ENCODE measurements at regions not wholly inside any gene's neighbourhood (a gene's known extent, or its start where the extent isn't known, plus 50 kb on each side); places are given as distances from the start of the nearest gene placed in this dataset.
"Not testable (repeated sequence)": the region's sequence is repeated elsewhere in the genome, so short reads cannot be mapped to it uniquely, and the experiment has no call there.

- no peak for TF ChIP-seq EZH2 (IDR thresholded peaks at IDR 0.05; ENCODE audit: borderline replicate concordance, low read depth, low read length, poor library complexity, severe bottlenecking)
- no peak for TF ChIP-seq CTCF (conservative IDR thresholded peaks at IDR 0.05; ENCODE audit: low read depth, low read length)
- POLR2A ChIA-PET (ENCODE audit: low non-redundant PET), result no interaction called here
- no peaks in the 10 kb centered on the region for H3K4me1 ChIP-seq (ENCODE audit: insufficient read depth, low read length, poor library complexity, severe bottlenecking)
- H3K36me3 ChIP-seq (ENCODE audit: insufficient read depth, low read length, poor library complexity, severe bottlenecking), result no peaks in the 10 kb centered on the region
- no peak for DNase-seq (ENCODE audit: low spot score)
- peaks cover 51% of the 10 kb centered on the region for H3K9me3 ChIP-seq (ENCODE audit: low read depth, low read length, poor library complexity, severe bottlenecking)
- H3K4me3 ChIP-seq (ENCODE audit: low read depth, low read length, poor library complexity, severe bottlenecking), result no peak overlapping the region
- CTCF ChIA-PET, result no interaction called here
- H3K27ac ChIP-seq (ENCODE audit: low read depth, low read length, poor library complexity, severe bottlenecking), result no peak overlapping the region
- no peaks in the 10 kb centered on the region for H3K27me3 ChIP-seq (replicated peaks; ENCODE audit: insufficient read depth, low read depth, low read length, poor library complexity)
- intact Hi-C loops (cut with micrococcal nuclease; ENCODE audit: unreplicated experiment), result no loop called here
- no TSS peak for BruUV-seq (replicated peaks)
These were observed 355.6 kb upstream of the NUPR2 start for GRCh38 chr7:56471811-56472210.

- DNase-seq (ENCODE audit: low spot score); POLR2A ChIA-PET (ENCODE audit: low non-redundant PET); H3K27ac ChIP-seq (ENCODE audit: low read depth, low read length, poor library complexity, severe bottlenecking); intact Hi-C loops (cut with micrococcal nuclease; ENCODE audit: unreplicated experiment); CTCF ChIA-PET; H3K4me1 ChIP-seq (ENCODE audit: insufficient read depth, low read length, poor library complexity, severe bottlenecking); H3K4me3 ChIP-seq (ENCODE audit: low read depth, low read length, poor library complexity, severe bottlenecking); BruUV-seq (replicated peaks); H3K27me3 ChIP-seq (replicated peaks; ENCODE audit: insufficient read depth, low read depth, low read length, poor library complexity); H3K36me3 ChIP-seq (ENCODE audit: insufficient read depth, low read length, poor library complexity, severe bottlenecking): not testable (repeated sequence)
- H3K9me3 ChIP-seq (ENCODE audit: low read depth, low read length, poor library complexity, severe bottlenecking), result peaks cover 71% of the 10 kb centered on the region
These were observed 350.6 kb upstream of the NUPR2 start for GRCh38 chr7:56466607-56467525.

- DNase-seq (ENCODE audit: low spot score), result no peak
- no TSS peak for BruUV-seq (replicated peaks)
- POLR2A ChIA-PET (ENCODE audit: low non-redundant PET), result no interaction called here
- H3K27ac ChIP-seq (ENCODE audit: low read depth, low read length, poor library complexity, severe bottlenecking), result no peak overlapping the region
- TF ChIP-seq EZH2 (IDR thresholded peaks at IDR 0.05; ENCODE audit: borderline replicate concordance, low read depth, low read length, poor library complexity, severe bottlenecking), result no peak
- no peak for TF ChIP-seq CTCF (conservative IDR thresholded peaks at IDR 0.05; ENCODE audit: low read depth, low read length)
- no peak overlapping the region for H3K4me3 ChIP-seq (ENCODE audit: low read depth, low read length, poor library complexity, severe bottlenecking)
- H3K36me3 ChIP-seq (ENCODE audit: insufficient read depth, low read length, poor library complexity, severe bottlenecking), result no peaks in the 10 kb centered on the region
- CTCF ChIA-PET, result no interaction called here
- H3K9me3 ChIP-seq (ENCODE audit: low read depth, low read length, poor library complexity, severe bottlenecking), result peaks cover 35% of the 10 kb centered on the region
- intact Hi-C loops (cut with micrococcal nuclease; ENCODE audit: unreplicated experiment), result no loop called here
- no peaks in the 10 kb centered on the region for H3K27me3 ChIP-seq (replicated peaks; ENCODE audit: insufficient read depth, low read depth, low read length, poor library complexity)
- no peaks in the 10 kb centered on the region for H3K4me1 ChIP-seq (ENCODE audit: insufficient read depth, low read length, poor library complexity, severe bottlenecking)
These were observed 333.5 kb upstream of the NUPR2 start for GRCh38 chr7:56449762-56450161.

Data from A673 (cell line).